ENCODE measurements at regions not wholly inside any gene's neighbourhood (a gene's known extent, or its start where the extent isn't known, plus 50 kb on each side); places are given as distances from the start of the nearest gene placed in this dataset.

DNA sequence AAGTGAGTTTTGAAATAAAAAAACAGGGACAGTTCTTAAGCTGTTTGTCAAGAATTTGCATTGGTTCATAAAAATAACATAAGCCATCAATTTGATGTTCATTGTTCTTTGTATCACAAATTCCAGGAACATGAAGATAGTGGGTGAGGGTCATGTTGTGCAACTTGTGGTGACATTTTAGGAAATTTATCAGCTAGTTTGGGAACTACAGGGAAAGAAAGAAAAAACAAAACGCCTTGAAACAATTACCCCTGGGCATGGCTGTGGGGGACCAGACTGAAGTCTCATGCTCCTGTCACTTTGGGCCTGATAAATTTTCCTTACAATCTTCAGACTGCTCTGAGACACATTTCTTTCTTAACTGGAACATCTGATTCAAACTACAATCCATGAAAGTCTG, 207.1 kb upstream of the CLINT1 start:
- ATAC-seq (ENCODE audit: insufficient number of reproducible peaks, low FRiP score, low read depth), result no peak
- Histone ChIP-seq H3K9me3 (no peaks in the 10 kb centered on the region), H3K27ac (no peak overlapping the region)

DNA sequence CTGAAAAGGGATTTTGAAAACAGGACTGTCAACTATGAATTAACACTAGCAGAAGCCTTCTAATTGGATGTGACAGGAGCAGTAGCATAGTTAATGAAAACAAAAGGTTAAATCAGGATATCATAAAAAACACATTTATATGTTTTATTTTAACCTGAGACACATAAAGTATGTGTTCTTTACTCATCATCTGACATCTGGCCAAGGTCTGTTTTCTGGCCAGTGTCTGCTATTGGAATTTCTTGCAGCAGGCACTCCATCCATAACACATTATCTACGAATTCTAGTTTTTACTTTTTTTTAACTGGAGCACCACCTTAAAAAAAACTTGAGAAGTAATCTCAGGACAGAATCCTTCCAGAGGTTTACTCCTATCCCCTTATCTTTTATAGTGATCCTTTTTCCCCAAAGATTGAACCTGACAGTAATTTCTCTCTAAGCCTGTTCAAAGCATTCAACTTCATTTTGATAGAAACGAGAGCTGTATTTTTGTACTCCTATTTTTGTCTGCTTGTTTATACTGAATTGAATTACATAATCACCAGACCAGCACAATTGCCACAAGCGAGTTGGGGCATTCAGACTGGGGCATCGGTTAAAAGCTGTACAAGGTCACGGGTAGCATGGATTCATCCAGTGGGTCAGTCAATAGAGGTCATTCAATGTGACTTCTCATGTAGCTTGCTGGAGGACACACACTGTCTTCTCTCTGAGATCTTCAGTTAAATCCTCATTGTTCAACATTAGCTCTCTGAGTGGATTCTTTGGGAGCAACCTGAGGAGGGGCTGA, 205.6 kb upstream of the CLINT1 start:
- H3K36me3 ChIP-seq, result no peaks in the 10 kb centered on the region
- H3K27ac ChIP-seq, result no peak overlapping the region
- no peak for DNase-seq (ENCODE audit: low spot score)
- H3K27me3 ChIP-seq (replicated peaks; ENCODE audit: insufficient read depth), result no peaks in the 10 kb centered on the region
- no peaks in the 10 kb centered on the region for H3K4me1 ChIP-seq (ENCODE audit: control insufficient read depth in 1 of 2, low read depth in 2 of 2)
- ATAC-seq (ENCODE audit: insufficient number of reproducible peaks, low FRiP score, low read depth), result no peak
- TF ChIP-seq CTCF (IDR thresholded peaks at IDR 0.05), result no peak
- no peaks in the 10 kb centered on the region for H3K9me3 ChIP-seq
- H3K4me3 ChIP-seq, result no peak overlapping the region

More for the DNA sequence above, 207.1 kb upstream of the CLINT1 start:
- Histone ChIP-seq H3K27me3 (replicated peaks; ENCODE audit: insufficient read depth) (no peaks in the 10 kb centered on the region), H3K4me3 (no peak overlapping the region), H3K36me3 (no peaks in the 10 kb centered on the region), H3K4me1 (ENCODE audit: control insufficient read depth in 1 of 2, low read depth in 2 of 2) (peaks cover 0 to 7% of the 10 kb centered on the region in 2 donors)
- TF ChIP-seq CTCF (IDR thresholded peaks at IDR 0.05), result no peak
- no peak for DNase-seq (ENCODE audit: low spot score)

DNA sequence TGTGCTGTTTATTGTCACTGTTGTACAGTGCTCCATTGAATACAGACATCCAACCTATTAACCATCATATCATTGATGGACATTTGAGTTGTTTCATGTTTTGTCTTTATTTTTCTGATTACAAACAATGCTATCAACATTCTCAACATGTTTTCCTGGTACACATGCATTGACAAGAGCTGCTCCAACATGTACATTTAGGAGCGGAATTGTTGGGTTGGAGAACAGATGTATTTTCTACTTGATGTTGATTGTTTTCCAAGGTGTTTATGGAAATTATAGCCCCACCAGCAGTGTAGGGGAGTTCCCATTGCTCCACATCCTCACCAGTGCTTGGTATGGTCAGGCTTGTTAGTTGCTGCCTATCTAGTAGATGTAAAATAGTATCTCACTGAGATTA, 204.1 kb upstream of the CLINT1 start:
- Histone ChIP-seq H3K27ac (no peak overlapping the region), H3K4me1 (ENCODE audit: control insufficient read depth in 1 of 2, low read depth in 2 of 2) (no peaks in the 10 kb centered on the region), H3K4me3 (no peak overlapping the region), H3K27me3 (replicated peaks; ENCODE audit: insufficient read depth) (no peaks in the 10 kb centered on the region), H3K9me3 (no peaks in the 10 kb centered on the region), H3K36me3 (no peaks in the 10 kb centered on the region)
- no peak for TF ChIP-seq CTCF (IDR thresholded peaks at IDR 0.05)
- ATAC-seq (ENCODE audit: insufficient number of reproducible peaks, low FRiP score, low read depth) (no peak), DNase-seq (ENCODE audit: low spot score) (no peak)

DNA sequence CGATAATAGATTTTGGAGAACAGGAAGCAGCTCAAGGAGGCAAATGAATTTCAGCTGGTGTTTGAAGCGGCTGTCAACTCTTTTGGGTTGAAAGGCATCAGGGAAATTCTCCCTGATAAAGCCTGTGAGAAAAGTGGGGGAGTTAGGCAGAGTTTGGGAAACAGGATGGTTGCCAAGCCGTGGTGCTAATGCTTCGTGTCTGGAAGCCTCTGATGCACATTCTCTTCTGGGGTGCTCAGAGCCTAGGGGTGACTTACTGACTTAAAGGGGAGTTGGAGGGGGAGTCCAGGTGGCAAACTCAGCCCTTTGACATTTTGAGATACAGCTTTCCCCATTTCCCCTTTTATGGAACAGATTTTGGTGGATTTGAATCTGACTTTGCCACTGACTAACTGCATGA, 202.5 kb upstream of the CLINT1 start:
- Histone ChIP-seq H3K36me3 (no peaks in the 10 kb centered on the region), H3K4me3 (no peak overlapping the region), H3K27me3 (replicated peaks; ENCODE audit: insufficient read depth) (no peaks in the 10 kb centered on the region), H3K27ac (no peak overlapping the region), H3K9me3 (no peaks in the 10 kb centered on the region), H3K4me1 (ENCODE audit: control insufficient read depth in 1 of 2, low read depth in 2 of 2) (no peaks in the 10 kb centered on the region)
- no peak for ATAC-seq (ENCODE audit: insufficient number of reproducible peaks, low FRiP score, low read depth)
- no peak for TF ChIP-seq CTCF (IDR thresholded peaks at IDR 0.05)
- DNase-seq (ENCODE audit: low spot score), result no peak

GRCh38 chr5:158060212-158060611, 201.3 kb upstream of the CLINT1 start:
- Histone ChIP-seq H3K4me1 (ENCODE audit: control insufficient read depth in 1 of 2, low read depth in 2 of 2) (peaks cover 0 to 4% of the 10 kb centered on the region in 2 donors), H3K4me3 (no peak overlapping the region), H3K9me3 (no peaks in the 10 kb centered on the region), H3K27me3 (replicated peaks; ENCODE audit: insufficient read depth) (no peaks in the 10 kb centered on the region), H3K27ac (no peak overlapping the region), H3K36me3 (no peaks in the 10 kb centered on the region)
- ATAC-seq (ENCODE audit: insufficient number of reproducible peaks, low FRiP score, low read depth) (no peak), DNase-seq (ENCODE audit: low spot score) (no peak)
- no peak for TF ChIP-seq CTCF (IDR thresholded peaks at IDR 0.05)
